Osteoblast (primary cell): ENCODE measurements at regions not wholly inside any gene's neighbourhood (a gene's known extent, or its start where the extent isn't known, plus 50 kb on each side); places are given as distances from the start of the nearest gene placed in this dataset.

Experiments
- DNase-seq: peaks from one replicate; pipeline ENCODE4 v3.0.0; 2011; ENCODE audit warnings: low spot score, mixed read lengths; ENCODE audit not compliant: insufficient read length; ENCODE audit errors: missing footprints
- H2AFZ ChIP-seq: 2 replicates; pipeline ENCODE4 v1.6.0; 2011; ENCODE audit warnings: mild to moderate bottlenecking, low read length
- H3K27ac ChIP-seq: 2 replicates; pipeline ENCODE4 v1.5.1; 2011; ENCODE audit warnings: mild to moderate bottlenecking, low read depth, low read length, moderate library complexity
- H3K27me3 ChIP-seq: 2 replicates; pipeline ENCODE4 v1.6.0; 2012; ENCODE audit warnings: mild to moderate bottlenecking, control low read depth, inconsistent platforms, low read length, moderate library complexity; ENCODE audit not compliant: insufficient read depth
- H3K36me3 ChIP-seq: 2 replicates; pipeline ENCODE4 v1.5.1; 2011; ENCODE audit warnings: mild to moderate bottlenecking, low read length, control low read depth, moderate library complexity; ENCODE audit not compliant: insufficient read depth
- H3K4me1 ChIP-seq: 2 replicates; pipeline ENCODE4 v1.5.1; 2011; ENCODE audit warnings: mild to moderate bottlenecking, low read length, control low read depth, moderate library complexity; ENCODE audit not compliant: insufficient read depth
- H3K4me2 ChIP-seq: 2 replicates; pipeline ENCODE4 v1.6.0; 2011; ENCODE audit warnings: mild to moderate bottlenecking, low read length; ENCODE audit not compliant: insufficient read depth
- H3K4me3 ChIP-seq: fragments of 200-600 bp; sonication (generic); 3 replicates; pipeline ENCODE4 v1.5.1; 2012; ENCODE audit warnings: mild to moderate bottlenecking, low read length, inconsistent platforms; ENCODE audit not compliant: insufficient read depth
- H3K79me2 ChIP-seq: 2 replicates; pipeline ENCODE4 v1.6.0; 2012; ENCODE audit warnings: mild to moderate bottlenecking, low read length, control low read depth, inconsistent platforms; ENCODE audit not compliant: insufficient read depth
- H3K9me3 ChIP-seq: 2 replicates; pipeline ENCODE4 v1.5.1; 2011; ENCODE audit warnings: low read depth, low read length, control low read depth
- H4K20me1 ChIP-seq: 2 replicates; pipeline ENCODE4 v1.6.0; 2012; ENCODE audit warnings: mild to moderate bottlenecking, low read length, control low read depth; ENCODE audit not compliant: insufficient read depth
- CTCF ChIP-seq: IDR thresholded peaks from 2 replicates; pipeline ENCODE4 v1.5.1; 2011; ENCODE audit warnings: mild to moderate bottlenecking, low read depth, low read length, moderate library complexity; ENCODE audit errors: extremely low read depth

GRCh38 chr13:39968646-39969475 is 313.4 kb downstream of the COG6 start:
- no peaks in the 10 kb centered on the region for H3K36me3 ChIP-seq
- no peak for DNase-seq
- H3K4me1 ChIP-seq, result no peaks in the 10 kb centered on the region
- H3K27ac ChIP-seq, result no peak overlapping the region
- H4K20me1 ChIP-seq, result no peaks in the 10 kb centered on the region
- no peaks in the 10 kb centered on the region for H3K79me2 ChIP-seq
- H3K4me3 ChIP-seq, result no peak overlapping the region
- H2AFZ ChIP-seq, result no peak overlapping the region
- no peak for TF ChIP-seq CTCF
- H3K27me3 ChIP-seq, result peaks cover 9% of the 10 kb centered on the region
- H3K4me2 ChIP-seq, result no peak overlapping the region
- no peaks in the 10 kb centered on the region for H3K9me3 ChIP-seq

- no peak overlapping the region for H3K4me3 ChIP-seq
- no peak overlapping the region for H2AFZ ChIP-seq
- H3K79me2 ChIP-seq, result no peaks in the 10 kb centered on the region
- no peaks in the 10 kb centered on the region for H3K4me1 ChIP-seq
- no peaks in the 10 kb centered on the region for H3K36me3 ChIP-seq
- H4K20me1 ChIP-seq, result no peaks in the 10 kb centered on the region
- no peak overlapping the region for H3K27ac ChIP-seq
- no peak for TF ChIP-seq CTCF
- no peak overlapping the region for H3K4me2 ChIP-seq
- H3K27me3 ChIP-seq, result peaks cover 9% of the 10 kb centered on the region
- no peak for DNase-seq
- no peaks in the 10 kb centered on the region for H3K9me3 ChIP-seq
Measured at GRCh38 chr13:39970177-39970846, 314.9 kb downstream of the COG6 start.

- Histone ChIP-seq H2AFZ (no peak overlapping the region), H3K27ac (no peak overlapping the region), H3K79me2 (no peaks in the 10 kb centered on the region), H3K4me1 (no peaks in the 10 kb centered on the region), H3K27me3 (peaks cover 14% of the 10 kb centered on the region), H3K4me3 (no peak overlapping the region), H3K36me3 (no peaks in the 10 kb centered on the region), H3K9me3 (no peaks in the 10 kb centered on the region), H3K4me2 (no peak overlapping the region), H4K20me1 (no peaks in the 10 kb centered on the region)
- TF ChIP-seq CTCF, result no peak
- DNase-seq, result no peak
Measured at GRCh38 chr13:39971526-39971925, 316.1 kb downstream of the COG6 start.

- TF ChIP-seq CTCF, result no peak
- Histone ChIP-seq H3K9me3 (no peaks in the 10 kb centered on the region), H3K4me1 (no peaks in the 10 kb centered on the region)
Measured at GRCh38 chr13:39976481-39976880, 321.0 kb downstream of the COG6 start.

More at GRCh38 chr13:39976481-39976880, 321.0 kb downstream of the COG6 start:
- no peaks in the 10 kb centered on the region for H3K36me3 ChIP-seq
- no peak for DNase-seq
- H2AFZ ChIP-seq, result no peak overlapping the region
- no peaks in the 10 kb centered on the region for H4K20me1 ChIP-seq
- no peaks in the 10 kb centered on the region for H3K79me2 ChIP-seq
- no peak overlapping the region for H3K4me3 ChIP-seq
- H3K4me2 ChIP-seq, result no peak overlapping the region
- no peak overlapping the region for H3K27ac ChIP-seq
- H3K27me3 ChIP-seq, result peaks cover 10% of the 10 kb centered on the region
